ENCODE measurements at regions not wholly inside any gene's neighbourhood (a gene's known extent, or its start where the extent isn't known, plus 50 kb on each side); places are given as distances from the start of the nearest gene placed in this dataset.

- DNase-seq, result no peak
Observed at GRCh38 chr16:79728048-79728922, 127.7 kb upstream of the MAF start.

- no peak for DNase-seq
Observed at GRCh38 chr16:79726902-79727301, 126.4 kb upstream of the MAF start.

GRCh38 chr16:79725051-79725450 is 124.5 kb upstream of the MAF start:
- no peak for DNase-seq

GRCh38 chr16:79723583-79724168 is 123.1 kb upstream of the MAF start:
- DNase-seq, result no peak

GRCh38 chr16:79721270-79721669 is 120.7 kb upstream of the MAF start:
- no peak for DNase-seq

- DNase-seq, result no peak
Observed at GRCh38 chr16:79717333-79718137, 117.0 kb upstream of the MAF start.

- no peak for DNase-seq
Observed at GRCh38 chr16:79716645-79717332, 116.3 kb upstream of the MAF start.

GRCh38 chr16:79715061-79715460 is 114.5 kb upstream of the MAF start:
- DNase-seq, result no peak

- DNase-seq, result no peak
Observed at GRCh38 chr16:79714440-79714839, 113.9 kb upstream of the MAF start.

GRCh38 chr16:79713609-79714309 is 113.2 kb upstream of the MAF start:
- DNase-seq, result no peak

- no peak for DNase-seq
Observed at GRCh38 chr16:79712276-79712675, 111.7 kb upstream of the MAF start.

- DNase-seq, result no peak
Observed at GRCh38 chr16:79707876-79708275, 107.3 kb upstream of the MAF start.

- DNase-seq, result no peak
Observed at GRCh38 chr16:79703066-79703465, 102.5 kb upstream of the MAF start.

GRCh38 chr16:79698341-79698753 is 97.8 kb upstream of the MAF start:
- no peak for DNase-seq

- DNase-seq, result no peak
Observed at GRCh38 chr16:79697562-79698112, 97.1 kb upstream of the MAF start.

GRCh38 chr16:79691007-79691406 is 90.5 kb upstream of the MAF start:
- no peak for DNase-seq

- DNase-seq, result no peak
Observed at GRCh38 chr16:79690159-79690558, 89.6 kb upstream of the MAF start.

GRCh38 chr16:79687249-79688130 is 87.0 kb upstream of the MAF start:
- DNase-seq, result no peak

GRCh38 chr16:79685871-79686270 is 85.3 kb upstream of the MAF start:
- DNase-seq, result no peak

GRCh38 chr16:79679334-79679733 is 78.8 kb upstream of the MAF start:
- DNase-seq, result no peak
